ENCODE measurements at regions not wholly inside any gene's neighbourhood (a gene's known extent, or its start where the extent isn't known, plus 50 kb on each side); places are given as distances from the start of the nearest gene placed in this dataset.
A peak's percentile ranks its signal among the peaks of the same experiment; 100 is the strongest.

- Histone ChIP-seq H3K27ac (ENCODE audit: low read length) (no peak overlapping the region), H3K79me2 (ENCODE audit: low read length) (no peaks in the 10 kb centered on the region), H3F3A (ENCODE audit: insufficient read depth, low read length) (no peaks in the 10 kb centered on the region), H3K36me3 (replicated peaks; ENCODE audit: insufficient read depth, low read length) (no peaks in the 10 kb centered on the region), H3K4me2 (ENCODE audit: low read depth, low read length) (no peak overlapping the region), H3K9ac (ENCODE audit: low read length) (no peak overlapping the region), H2AFZ (ENCODE audit: low read length) (no peak overlapping the region), H3K27me3 (replicated peaks; ENCODE audit: insufficient read depth, low read length) (no peaks in the 10 kb centered on the region), H3K4me3 (ENCODE audit: low read length) (no peak overlapping the region), H3K4me1 (ENCODE audit: low read length) (no peaks in the 10 kb centered on the region), H3K9me2 (replicated peaks; ENCODE audit: insufficient read depth, low read length) (no peaks in the 10 kb centered on the region), H4K20me1 (ENCODE audit: insufficient read depth, low read length) (no peaks in the 10 kb centered on the region), H3K9me3 (replicated peaks; ENCODE audit: insufficient read depth, low read length) (no peaks in the 10 kb centered on the region)
- TF ChIP-seq EZH2 (optimal IDR thresholded peaks at IDR 0.05; ENCODE audit: low read depth, low read length) (no peak), CTCF (IDR thresholded peaks at IDR 0.05; ENCODE audit: low read length) (peak; percentile 39), EZH2phosphoT487 (IDR thresholded peaks at IDR 0.05; ENCODE audit: low read length) (no peak)
- peak; percentile 20 for DNase-seq
These were observed 351.0 kb downstream of the MCTP2 start for GRCh38 chr15:94582368-94582767.

GRCh38 chr15:94584833-94585244 is 353.5 kb downstream of the MCTP2 start:
- no peaks in the 10 kb centered on the region for H3F3A ChIP-seq (ENCODE audit: insufficient read depth, low read length)
- H3K4me2 ChIP-seq (ENCODE audit: low read depth, low read length) = no peak overlapping the region
- no peaks in the 10 kb centered on the region for H3K4me1 ChIP-seq (ENCODE audit: low read length)
- no peak overlapping the region for H3K27ac ChIP-seq (ENCODE audit: low read length)
- H3K36me3 ChIP-seq (replicated peaks; ENCODE audit: insufficient read depth, low read length) = no peaks in the 10 kb centered on the region
- no peaks in the 10 kb centered on the region for H4K20me1 ChIP-seq (ENCODE audit: insufficient read depth, low read length)
- no peaks in the 10 kb centered on the region for H3K9me2 ChIP-seq (replicated peaks; ENCODE audit: insufficient read depth, low read length)
- H3K9ac ChIP-seq (ENCODE audit: low read length) = no peak overlapping the region
- no peaks in the 10 kb centered on the region for H3K27me3 ChIP-seq (replicated peaks; ENCODE audit: insufficient read depth, low read length)
- H3K9me3 ChIP-seq (replicated peaks; ENCODE audit: insufficient read depth, low read length) = no peaks in the 10 kb centered on the region
- no peak overlapping the region for H2AFZ ChIP-seq (ENCODE audit: low read length)
- TF ChIP-seq EZH2phosphoT487 (IDR thresholded peaks at IDR 0.05; ENCODE audit: low read length) = no peak
- TF ChIP-seq EZH2 (optimal IDR thresholded peaks at IDR 0.05; ENCODE audit: low read depth, low read length) = no peak
- TF ChIP-seq CTCF (IDR thresholded peaks at IDR 0.05; ENCODE audit: low read length) = no peak
- no peak overlapping the region for H3K4me3 ChIP-seq (ENCODE audit: low read length)
- DNase-seq = peak; percentile 63
- no peaks in the 10 kb centered on the region for H3K79me2 ChIP-seq (ENCODE audit: low read length)

DNA sequence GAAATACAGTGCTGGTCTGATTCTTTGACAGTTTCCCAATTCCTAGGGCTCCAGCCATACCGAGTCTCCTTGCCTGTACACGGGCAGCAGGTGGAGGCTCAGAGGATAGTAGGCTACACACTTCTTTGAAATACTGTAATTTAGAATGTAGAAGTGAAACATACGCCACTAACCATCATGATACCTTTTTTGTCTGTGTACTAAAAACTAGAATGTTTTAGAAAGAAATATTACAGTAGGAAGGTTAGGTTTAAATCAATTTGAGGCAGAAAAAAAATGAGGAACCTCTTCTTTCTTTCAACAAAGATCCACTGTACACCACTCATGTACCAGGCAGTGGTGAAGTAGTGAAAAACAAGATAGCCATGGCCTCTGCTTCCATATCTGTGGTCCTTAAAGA is 354.7 kb downstream of the MCTP2 start:
- H3K4me3 ChIP-seq (ENCODE audit: low read length) = no peak overlapping the region
- H3K4me1 ChIP-seq (ENCODE audit: low read length) = no peaks in the 10 kb centered on the region
- H4K20me1 ChIP-seq (ENCODE audit: insufficient read depth, low read length) = no peaks in the 10 kb centered on the region
- no peaks in the 10 kb centered on the region for H3F3A ChIP-seq (ENCODE audit: insufficient read depth, low read length)
- no peaks in the 10 kb centered on the region for H3K9me3 ChIP-seq (replicated peaks; ENCODE audit: insufficient read depth, low read length)
- DNase-seq = no peak
- H3K4me2 ChIP-seq (ENCODE audit: low read depth, low read length) = no peak overlapping the region
- no peaks in the 10 kb centered on the region for H3K79me2 ChIP-seq (ENCODE audit: low read length)
- H3K9ac ChIP-seq (ENCODE audit: low read length) = no peak overlapping the region
- no peaks in the 10 kb centered on the region for H3K36me3 ChIP-seq (replicated peaks; ENCODE audit: insufficient read depth, low read length)
- H3K9me2 ChIP-seq (replicated peaks; ENCODE audit: insufficient read depth, low read length) = no peaks in the 10 kb centered on the region
- H3K27me3 ChIP-seq (replicated peaks; ENCODE audit: insufficient read depth, low read length) = no peaks in the 10 kb centered on the region
- TF ChIP-seq CTCF (IDR thresholded peaks at IDR 0.05; ENCODE audit: low read length) = no peak
- H3K27ac ChIP-seq (ENCODE audit: low read length) = no peak overlapping the region
- H2AFZ ChIP-seq (ENCODE audit: low read length) = no peak overlapping the region

All from MM.1S (cell line).